MM.1S (cell line): ENCODE measurements at regions not wholly inside any gene's neighbourhood (a gene's known extent, or its start where the extent isn't known, plus 50 kb on each side); places are given as distances from the start of the nearest gene placed in this dataset.

Experiments
- EZH2 ChIP-seq: fragments of 300-600 bp; sonication (generic); optimal IDR thresholded peaks from 2 replicates; pipeline ENCODE3; 2017; ENCODE audit warnings: low read depth, mild to moderate bottlenecking, antibody characterized with exemption, low read length, mixed read lengths
- TF ChIP-seq, protein P1 (sequence below): fragments of 300-600 bp; sonication (generic); IDR thresholded peaks from 2 replicates; pipeline ENCODE4 v1.5.1; 2016; ENCODE audit warnings: antibody characterized with exemption, low read length, mixed read lengths

DNA sequence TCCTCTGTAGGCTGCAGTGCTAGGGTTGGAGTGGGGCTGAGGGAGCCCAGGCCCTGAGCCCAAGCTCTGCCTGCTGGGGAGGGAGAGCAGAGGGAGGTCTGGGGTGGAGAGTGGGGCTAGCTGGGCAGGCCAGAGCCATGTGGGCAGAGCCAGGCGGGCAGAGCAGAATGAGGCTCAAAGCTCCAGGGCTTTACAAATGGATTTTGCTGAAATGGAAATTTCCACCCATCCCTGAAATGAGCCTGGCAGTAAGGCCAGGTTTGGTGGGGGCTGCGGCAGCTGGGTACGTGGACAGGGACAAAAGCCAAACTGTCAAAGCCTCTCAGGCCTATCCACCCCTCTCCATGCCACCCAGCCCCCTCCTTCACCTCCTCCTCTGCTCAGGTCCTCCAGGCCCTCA is 74.2 kb upstream of the ARAP3 start:
- TF ChIP-seq, protein P1, sequence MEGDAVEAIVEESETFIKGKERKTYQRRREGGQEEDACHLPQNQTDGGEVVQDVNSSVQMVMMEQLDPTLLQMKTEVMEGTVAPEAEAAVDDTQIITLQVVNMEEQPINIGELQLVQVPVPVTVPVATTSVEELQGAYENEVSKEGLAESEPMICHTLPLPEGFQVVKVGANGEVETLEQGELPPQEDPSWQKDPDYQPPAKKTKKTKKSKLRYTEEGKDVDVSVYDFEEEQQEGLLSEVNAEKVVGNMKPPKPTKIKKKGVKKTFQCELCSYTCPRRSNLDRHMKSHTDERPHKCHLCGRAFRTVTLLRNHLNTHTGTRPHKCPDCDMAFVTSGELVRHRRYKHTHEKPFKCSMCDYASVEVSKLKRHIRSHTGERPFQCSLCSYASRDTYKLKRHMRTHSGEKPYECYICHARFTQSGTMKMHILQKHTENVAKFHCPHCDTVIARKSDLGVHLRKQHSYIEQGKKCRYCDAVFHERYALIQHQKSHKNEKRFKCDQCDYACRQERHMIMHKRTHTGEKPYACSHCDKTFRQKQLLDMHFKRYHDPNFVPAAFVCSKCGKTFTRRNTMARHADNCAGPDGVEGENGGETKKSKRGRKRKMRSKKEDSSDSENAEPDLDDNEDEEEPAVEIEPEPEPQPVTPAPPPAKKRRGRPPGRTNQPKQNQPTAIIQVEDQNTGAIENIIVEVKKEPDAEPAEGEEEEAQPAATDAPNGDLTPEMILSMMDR: no peak
- no peak for TF ChIP-seq EZH2
